H1 (cell line): ENCODE measurements at regions not wholly inside any gene's neighbourhood (a gene's known extent, or its start where the extent isn't known, plus 50 kb on each side); places are given as distances from the start of the nearest gene placed in this dataset.
"Not testable (repeated sequence)": the region's sequence is repeated elsewhere in the genome, so short reads cannot be mapped to it uniquely, and the experiment has no call there.

Experiments used
- CTCF ChIA-PET: fragments of 300-600 bp; sonication (Branson Sonifier 250); formaldehyde crosslinking; loops from one replicate; lab custom pipeline; 2021; ENCODE audit not compliant: partially characterized antibody; lab: Charles Lee
- POLR2A ChIA-PET: fragments of 300-600 bp; sonication (Branson Sonifier 250); formaldehyde crosslinking; loops from one replicate; lab custom pipeline; 2021; ENCODE audit warnings: inconsistent platforms; ENCODE audit not compliant: partially characterized antibody; lab: Charles Lee
- DNase-seq, 2 experiments: peaks; one replicate each; pipeline versions ENCODE4 v3.0.0 to v3.0.0-alpha.2; 2010 to 2022; ENCODE audit warnings: low spot score in 2 of 2, low read depth in 1 of 2, mixed read lengths in 1 of 2
- FAIRE-seq: peaks from 2 replicates; lab custom pipeline; 2011; peaks lifted over from hg19 to GRCh38; lab: Jason Lieb, UNC
- H2AFZ ChIP-seq: 2 replicates; pipeline ENCODE4 v1.8.1; 2012; ENCODE audit warnings: low read length, inconsistent platforms
- H2AK5ac ChIP-seq: 2 replicates; pipeline ENCODE4 v1.6.1; 2013; ENCODE audit warnings: low read depth, low read length
- H2BK120ac ChIP-seq: replicated peaks from 2 replicates; pipeline ENCODE3; 2013; ENCODE audit warnings: low read depth, low read length, inconsistent platforms
- H2BK12ac ChIP-seq: 2 replicates; pipeline ENCODE4 v1.6.1; 2013; ENCODE audit warnings: low read depth, low read length
- H2BK15ac ChIP-seq: 2 replicates; pipeline ENCODE4 v1.6.1; 2013; ENCODE audit warnings: low read length
- H2BK20ac ChIP-seq: 2 replicates; pipeline ENCODE4 v1.6.1; 2013; ENCODE audit warnings: low read length
- H2BK5ac ChIP-seq: 2 replicates; pipeline ENCODE4 v1.6.1; 2013; ENCODE audit warnings: low read depth, low read length
- H3K14ac ChIP-seq: 2 replicates; pipeline ENCODE4 v1.6.1; 2013; ENCODE audit warnings: inconsistent platforms; ENCODE audit not compliant: insufficient read length
- H3K18ac ChIP-seq: 2 replicates; pipeline ENCODE4 v1.6.1; 2013; ENCODE audit warnings: low read length; ENCODE audit errors: extremely low read depth
- H3K23ac ChIP-seq: 2 replicates; pipeline ENCODE4 v1.6.1; 2013; ENCODE audit warnings: inconsistent platforms; ENCODE audit not compliant: insufficient read length
- H3K23me2 ChIP-seq: 2 replicates; pipeline ENCODE4 v1.6.1; 2013; ENCODE audit warnings: low read depth, low read length
- H3K27ac ChIP-seq: 2 replicates; pipeline ENCODE4 v1.6.1; 2011; ENCODE audit warnings: low read depth, low read length, inconsistent platforms
- H3K27me3 ChIP-seq, 4 experiments: replicated peaks in 1 of 4; 1 replicate in 1 of 4; 2 replicates in 3 of 4; pipeline versions ENCODE4 v1.6.1 to v1.8.1; 2011 to 2013; ENCODE audit warnings: low read length in 3 of 4, mild to moderate bottlenecking in 3 of 4, inconsistent platforms in 2 of 4, mixed read lengths in 2 of 4, moderate library complexity in 1 of 4; ENCODE audit not compliant: control insufficient read depth in 3 of 4, insufficient read depth in 3 of 4; ENCODE audit errors: extremely low read depth in 1 of 4
- H3K36me3 ChIP-seq, 4 experiments: 2 replicates each; pipeline versions ENCODE4 v1.6.1 to v1.8.1; 2011 to 2013; ENCODE audit warnings: mild to moderate bottlenecking in 4 of 4, low read length in 3 of 4, moderate library complexity in 2 of 4, control low read depth in 1 of 4, inconsistent platforms in 1 of 4; ENCODE audit not compliant: insufficient read depth in 4 of 4, control insufficient read depth in 2 of 4
- H3K4ac ChIP-seq: replicated peaks from 2 replicates; pipeline ENCODE3; 2013; ENCODE audit warnings: low read length, low read depth, mixed read lengths, inconsistent platforms; ENCODE audit not compliant: insufficient read length
- H3K4me1 ChIP-seq, 4 experiments: replicated peaks in 1 of 4; 1 replicate in 1 of 4; 2 replicates in 3 of 4; pipeline versions ENCODE4 v1.6.1 to v1.8.1; 2011 to 2013; ENCODE audit warnings: low read length in 3 of 4, inconsistent platforms in 2 of 4, mixed read lengths in 1 of 4; ENCODE audit not compliant: insufficient read depth in 4 of 4, control insufficient read depth in 3 of 4
- H3K4me2 ChIP-seq, 2 experiments: 2 replicates each; pipeline versions ENCODE4 v1.6.1 to v1.8.1; 2011 to 2013; ENCODE audit warnings: low read depth in 2 of 2, low read length in 2 of 2, control low read depth in 1 of 2, inconsistent platforms in 1 of 2, mild to moderate bottlenecking in 1 of 2; ENCODE audit not compliant: insufficient read depth in 1 of 2
- H3K4me3 ChIP-seq, 4 experiments: fragments of 200-600, 300-600 bp in 1 of 4; sonication (generic), shearing (Covaris generic), sonication (Bioruptor Twin) in 1 of 4; 2 replicates each; pipeline versions ENCODE4 v1.5.1 to v1.8.1; 2011 to 2016; ENCODE audit warnings: low read length in 4 of 4, low read depth in 3 of 4, control low read depth in 2 of 4, inconsistent platforms in 2 of 4, mild to moderate bottlenecking in 2 of 4, mixed read lengths in 1 of 4, moderate library complexity in 1 of 4; ENCODE audit not compliant: insufficient read depth in 2 of 4; ENCODE audit errors: extremely low read depth in 1 of 4
- H3K56ac ChIP-seq: replicated peaks from 2 replicates; pipeline ENCODE3; 2013; ENCODE audit warnings: low read depth, mild to moderate bottlenecking, mixed read lengths, low read length, inconsistent platforms; ENCODE audit not compliant: insufficient read length
- H3K79me1 ChIP-seq: 2 replicates; pipeline ENCODE4 v1.6.1; 2013; ENCODE audit warnings: low read depth, low read length, control low read depth
- H3K79me2 ChIP-seq, 2 experiments: 2 replicates each; pipeline versions ENCODE4 v1.6.1 to v1.8.1; 2012 to 2013; ENCODE audit warnings: low read length in 2 of 2, mild to moderate bottlenecking in 2 of 2, inconsistent platforms in 1 of 2; ENCODE audit not compliant: insufficient read depth in 2 of 2, control insufficient read depth in 1 of 2
- H3K9ac ChIP-seq, 4 experiments: replicated peaks in 1 of 4; 1 replicate in 1 of 4; 2 replicates in 3 of 4; pipeline versions ENCODE4 v1.6.1 to v1.8.1; 2011 to 2013; ENCODE audit warnings: low read depth in 3 of 4, low read length in 3 of 4, control low read depth in 2 of 4, mild to moderate bottlenecking in 2 of 4, moderate library complexity in 2 of 4, inconsistent platforms in 1 of 4; ENCODE audit errors: extremely low read depth in 1 of 4
- H3K9me3 ChIP-seq, 2 experiments: 2 replicates each; pipeline versions ENCODE4 v1.6.1 to v1.8.1; 2012 to 2013; ENCODE audit warnings: mild to moderate bottlenecking in 2 of 2, moderate library complexity in 2 of 2, control low read depth in 1 of 2, inconsistent platforms in 1 of 2, low read depth in 1 of 2, low read length in 1 of 2, mixed read lengths in 1 of 2; ENCODE audit not compliant: insufficient read depth in 2 of 2
- H4K20me1 ChIP-seq, 2 experiments: replicated peaks in 1 of 2; 2 replicates each; pipeline versions ENCODE3 to v1.8.1; 2011 to 2013; ENCODE audit warnings: inconsistent platforms in 2 of 2, low read length in 2 of 2, mild to moderate bottlenecking in 1 of 2; ENCODE audit not compliant: insufficient read depth in 2 of 2, control insufficient read depth in 1 of 2
- H4K5ac ChIP-seq: 2 replicates; pipeline ENCODE4 v1.6.1; 2013; ENCODE audit warnings: low read length, low read depth, mixed read lengths, inconsistent platforms; ENCODE audit not compliant: insufficient read length
- H4K8ac ChIP-seq: 2 replicates; pipeline ENCODE4 v1.8.0; 2013; ENCODE audit warnings: mild to moderate bottlenecking, moderate library complexity, low read length, inconsistent platforms; ENCODE audit not compliant: insufficient read depth; ENCODE audit errors: extremely low read depth
- H4K91ac ChIP-seq: replicated peaks from 2 replicates; pipeline ENCODE3; 2013; ENCODE audit warnings: low read length, mixed read lengths, inconsistent platforms; ENCODE audit not compliant: insufficient read length
- WGBS, 2 experiments: shearing (Covaris generic) in 1 of 2; methylation state at CpG; one replicate each; pipeline versions ENCODE4 v1.1.6 to v1.1.7; 2013 to 2015; ENCODE audit warnings: low lambda C conversion rate in 2 of 2, mixed read lengths in 2 of 2, inconsistent platforms in 1 of 2, low coverage in 1 of 2, missing lambda C conversion rate in 1 of 2; ENCODE audit not compliant: insufficient replicate concordance in 2 of 2, insufficient coverage in 1 of 2, insufficient read length in 1 of 2; ENCODE audit errors: extremely low coverage in 1 of 2, missing lambda C conversion rate in 1 of 2; 5-methylcytosine and 5-hydroxymethylcytosine counted together

GRCh38 chr7:142636107-142636506, 113.2 kb upstream of the PRSS1 start:
- H2AK5ac ChIP-seq, H3K79me1 ChIP-seq, H2BK20ac ChIP-seq, H3K36me3 ChIP-seq, H4K8ac ChIP-seq, H4K20me1 ChIP-seq, H2BK12ac ChIP-seq, H2BK15ac ChIP-seq, H3K23me2 ChIP-seq, H3K4me2 ChIP-seq, H3K14ac ChIP-seq, H2AFZ ChIP-seq, H3K9ac ChIP-seq, DNase-seq, H3K4me1 ChIP-seq, H3K9me3 ChIP-seq, H2BK120ac ChIP-seq, H3K4me3 ChIP-seq, H3K27ac ChIP-seq, H3K79me2 ChIP-seq, FAIRE-seq, H3K56ac ChIP-seq, POLR2A ChIA-PET, H3K4ac ChIP-seq, H4K91ac ChIP-seq, H2BK5ac ChIP-seq, H3K27me3 ChIP-seq, H4K5ac ChIP-seq, H3K23ac ChIP-seq, H3K18ac ChIP-seq: not testable (repeated sequence)
- WGBS, 2 experiments = 95% methylated on average over 3 of the region's 3 CpGs; no CpG with 5 or more reads in 1 of the 2 experiments
- CTCF ChIA-PET = interaction anchor here (0.9 to 14.3 kb wide), 8 partner anchors 10 to 176 kb away, joined by 3 to 381 read pairs (median 9); no protein-coding TSS in a partner anchor
